CD4-positive, CD25-positive, alpha-beta regulatory T cell (primary cell): ENCODE measurements at regions not wholly inside any gene's neighbourhood (a gene's known extent, or its start where the extent isn't known, plus 50 kb on each side); places are given as distances from the start of the nearest gene placed in this dataset.

Experiments used
- ATAC-seq, 2 donors: fragments of 150-1000 bp; cut with Tn5 transposase; one replicate each; pipeline ENCODE4 v1.10.0; 2021; ENCODE audit warnings: low read depth in 2 of 2, moderate number of reproducible peaks in 2 of 2, moderate library complexity in 1 of 2
- DNase-seq, 3 donors: peaks; one replicate each; pipeline versions ENCODE4 v3.0.0 to v3.0.0-alpha.2; 2012 to 2022; ENCODE audit warnings: mixed read lengths in 1 of 3
- H3K27ac ChIP-seq: one replicate; pipeline ENCODE4 v1.7.0; 2013; ENCODE audit warnings: mild to moderate bottlenecking, low read length; ENCODE audit not compliant: insufficient read depth, poor library complexity, severe bottlenecking
- H3K27me3 ChIP-seq: one replicate; pipeline ENCODE4 v1.7.0; 2013; ENCODE audit warnings: low read length; ENCODE audit not compliant: control insufficient read depth, insufficient read depth
- H3K36me3 ChIP-seq: one replicate; pipeline ENCODE4 v1.7.0; 2013; ENCODE audit warnings: mild to moderate bottlenecking, low read length, moderate library complexity; ENCODE audit not compliant: control insufficient read depth, insufficient read depth
- H3K4me1 ChIP-seq: 2 replicates; pipeline ENCODE4 v1.7.0; 2013; ENCODE audit warnings: mild to moderate bottlenecking, low read length; ENCODE audit not compliant: insufficient read depth, control insufficient read depth, poor library complexity, severe bottlenecking
- H3K4me3 ChIP-seq: one replicate; pipeline ENCODE4 v1.7.0; 2013; ENCODE audit warnings: low read depth, mild to moderate bottlenecking, low read length, moderate library complexity
- H3K9me3 ChIP-seq, 2 experiments: 1 replicate in 1 of 2; 2 replicates in 1 of 2; pipeline ENCODE4 v1.7.0; 2013; ENCODE audit warnings: low read length in 2 of 2, mild to moderate bottlenecking in 1 of 2, moderate library complexity in 1 of 2; ENCODE audit not compliant: control insufficient read depth in 2 of 2
- H3K27ac Mint-ChIP-seq, 3 donors: one replicate each; pipeline ENCODE4 v1.8.0; 2020 to 2022; ENCODE audit warnings: mild to moderate bottlenecking in 3 of 3, mixed read lengths in 3 of 3, moderate library complexity in 2 of 3
- H3K27me3 Mint-ChIP-seq: one replicate; pipeline ENCODE4 v1.8.0; 2022; ENCODE audit warnings: mild to moderate bottlenecking, mixed read lengths
- H3K36me3 Mint-ChIP-seq: one replicate; pipeline ENCODE4 v1.8.0; 2020; ENCODE audit warnings: mixed read lengths
- H3K4me1 Mint-ChIP-seq, 4 donors: one replicate each; pipeline ENCODE4 v1.8.0; 2020 to 2022; ENCODE audit warnings: mixed read lengths in 4 of 4, mild to moderate bottlenecking in 1 of 4
- H3K4me3 Mint-ChIP-seq, 4 donors: one replicate each; pipeline ENCODE4 v1.8.0; 2020 to 2022; ENCODE audit warnings: mild to moderate bottlenecking in 4 of 4, mixed read lengths in 4 of 4, moderate library complexity in 3 of 4
- H3K9me3 Mint-ChIP-seq, 7 donors: one replicate each; pipeline ENCODE4 v1.8.0; 2020 to 2022; ENCODE audit warnings: mixed read lengths in 7 of 7, mild to moderate bottlenecking in 3 of 7, moderate library complexity in 2 of 7

- H3K36me3 Mint-ChIP-seq, result no peaks in the 10 kb centered on the region
- H3K27ac ChIP-seq, result no peak overlapping the region
- H3K27me3 Mint-ChIP-seq, result no peaks in the 10 kb centered on the region
- H3K9me3 ChIP-seq, result no peaks in the 10 kb centered on the region
- H3K27ac Mint-ChIP-seq, result no peak overlapping the region
- ATAC-seq (no peak), DNase-seq (no peak)
- no peaks in the 10 kb centered on the region for H3K4me1 ChIP-seq
- H3K9me3 Mint-ChIP-seq, result peaks cover 0 to 4% (median 1%) of the 10 kb centered on the region in 7 donors
- H3K4me3 ChIP-seq, result no peak overlapping the region
- no peak overlapping the region for H3K4me3 Mint-ChIP-seq
- H3K27me3 ChIP-seq, result no peaks in the 10 kb centered on the region
- H3K36me3 ChIP-seq, result no peaks in the 10 kb centered on the region
- no peaks in the 10 kb centered on the region for H3K4me1 Mint-ChIP-seq
Measured at GRCh38 chr21:28156590-28156989, 836.1 kb downstream of the LTN1 start.

GRCh38 chr21:28154121-28154520 lies 838.6 kb downstream of the LTN1 start:
- Histone ChIP-seq H3K4me3 (no peak overlapping the region), H3K4me1 (no peaks in the 10 kb centered on the region), H3K9me3 (no peaks in the 10 kb centered on the region), H3K36me3 (no peaks in the 10 kb centered on the region), H3K27me3 (no peaks in the 10 kb centered on the region), H3K27ac (no peak overlapping the region)
- Mint-ChIP-seq H3K36me3 (no peaks in the 10 kb centered on the region), H3K27ac (no peak overlapping the region), H3K4me3 (no peak overlapping the region), H3K4me1 (no peaks in the 10 kb centered on the region), H3K27me3 (no peaks in the 10 kb centered on the region), H3K9me3 (peaks cover 0 to 4% (median 1%) of the 10 kb centered on the region in 7 donors)
- DNase-seq (no peak), ATAC-seq (no peak)

DNA sequence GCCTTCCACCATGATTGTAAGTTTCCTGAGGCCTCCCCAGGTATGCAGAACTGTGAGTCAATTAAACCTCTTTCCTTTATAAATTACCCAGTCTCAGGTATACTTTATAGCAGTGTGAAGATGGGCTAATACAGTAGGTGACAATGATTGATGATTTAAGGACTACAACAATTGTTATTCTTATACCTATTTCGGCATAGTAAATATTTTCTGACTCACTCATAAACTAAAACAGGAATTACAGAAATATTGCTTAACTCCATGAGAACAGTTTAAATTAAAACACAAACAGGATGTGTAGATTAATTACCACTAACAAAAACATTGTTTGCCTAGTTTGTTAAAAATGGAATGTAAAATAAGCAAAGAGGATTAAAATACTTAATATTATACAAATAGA lies 839.9 kb downstream of the LTN1 start:
- Mint-ChIP-seq H3K27ac (no peak overlapping the region), H3K36me3 (no peaks in the 10 kb centered on the region), H3K4me1 (no peaks in the 10 kb centered on the region), H3K4me3 (no peak overlapping the region), H3K9me3 (no peaks in the 10 kb centered on the region), H3K27me3 (no peaks in the 10 kb centered on the region)
- H3K27me3 ChIP-seq, result no peaks in the 10 kb centered on the region
- no peaks in the 10 kb centered on the region for H3K36me3 ChIP-seq
- no peak for ATAC-seq
- DNase-seq, result no peak
- no peak overlapping the region for H3K4me3 ChIP-seq
- no peaks in the 10 kb centered on the region for H3K4me1 ChIP-seq
- H3K9me3 ChIP-seq, result no peaks in the 10 kb centered on the region
- no peak overlapping the region for H3K27ac ChIP-seq

DNA sequence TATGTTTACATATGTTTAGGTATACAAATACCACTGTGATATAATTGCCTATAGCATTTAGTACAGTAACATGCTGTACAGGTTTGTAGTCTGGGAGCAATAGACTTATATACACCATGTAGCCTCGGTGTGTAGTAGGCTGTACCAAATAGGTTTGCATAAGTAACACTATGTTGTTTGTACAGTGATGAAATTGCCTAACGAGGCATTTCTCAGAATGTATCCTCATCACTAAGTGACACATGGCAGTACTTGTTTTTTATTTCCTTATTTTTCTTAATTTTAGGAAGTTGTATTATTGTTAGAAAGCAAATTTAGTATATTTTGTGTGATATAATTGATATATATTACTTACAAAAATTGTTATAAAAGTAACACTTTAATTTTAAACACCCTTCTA lies 840.9 kb downstream of the LTN1 start:
- H3K36me3 Mint-ChIP-seq, result no peaks in the 10 kb centered on the region
- no peaks in the 10 kb centered on the region for H3K27me3 ChIP-seq
- H3K4me3 Mint-ChIP-seq, result no peak overlapping the region
- H3K36me3 ChIP-seq, result no peaks in the 10 kb centered on the region
- no peak overlapping the region for H3K4me3 ChIP-seq
- no peaks in the 10 kb centered on the region for H3K4me1 ChIP-seq
- H3K4me1 Mint-ChIP-seq, result no peaks in the 10 kb centered on the region
- no peak overlapping the region for H3K27ac ChIP-seq
- no peaks in the 10 kb centered on the region for H3K9me3 ChIP-seq
- no peaks in the 10 kb centered on the region for H3K27me3 Mint-ChIP-seq
- ATAC-seq (no peak), DNase-seq (no peak)
- H3K27ac Mint-ChIP-seq, result no peak overlapping the region
- no peaks in the 10 kb centered on the region for H3K9me3 Mint-ChIP-seq

- no peaks in the 10 kb centered on the region for H3K4me1 ChIP-seq
- H3K9me3 ChIP-seq, result no peaks in the 10 kb centered on the region
- no peak for DNase-seq
- H3K4me1 Mint-ChIP-seq, result no peaks in the 10 kb centered on the region
- no peaks in the 10 kb centered on the region for H3K9me3 Mint-ChIP-seq
- no peaks in the 10 kb centered on the region for H3K27me3 ChIP-seq
- H3K27me3 Mint-ChIP-seq, result no peaks in the 10 kb centered on the region
- H3K4me3 ChIP-seq, result no peak overlapping the region
- H3K4me3 Mint-ChIP-seq, result no peak overlapping the region
- H3K27ac Mint-ChIP-seq, result no peak overlapping the region
- H3K36me3 Mint-ChIP-seq, result no peaks in the 10 kb centered on the region
- ATAC-seq, result no peak
- H3K27ac ChIP-seq, result no peak overlapping the region
- no peaks in the 10 kb centered on the region for H3K36me3 ChIP-seq
Measured at GRCh38 chr21:28150778-28151177, 841.9 kb downstream of the LTN1 start.

DNA sequence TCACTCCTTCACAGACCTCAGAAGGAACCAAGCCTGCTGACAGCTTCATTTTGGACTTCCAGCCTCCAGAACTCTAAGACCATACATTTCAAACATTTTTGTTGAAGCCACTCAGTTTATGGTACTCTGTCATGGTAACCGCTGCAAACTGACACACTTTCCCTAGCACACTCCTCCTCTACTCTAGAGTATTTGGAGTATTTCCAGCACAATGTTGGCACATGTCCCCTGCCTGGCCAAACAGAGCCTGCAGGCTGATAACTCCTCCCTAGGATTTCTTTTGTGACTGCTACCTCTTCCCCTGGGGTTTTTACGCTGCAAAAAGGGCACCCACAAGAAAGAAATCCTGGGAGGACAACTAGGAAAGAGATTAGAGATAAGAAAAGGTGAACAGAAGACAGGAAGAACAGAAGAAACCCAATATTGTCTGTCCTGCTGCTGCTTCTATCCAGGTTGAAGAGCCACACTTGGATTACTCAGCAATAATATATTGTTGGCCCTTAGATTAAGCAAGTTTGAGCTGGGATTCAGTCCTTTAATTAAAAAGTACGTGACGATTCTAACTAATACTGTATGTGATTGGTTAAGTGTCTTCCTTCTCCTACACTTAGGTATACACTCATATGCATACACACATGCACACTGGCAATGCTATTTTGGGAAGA lies 844.1 kb downstream of the LTN1 start:
- no peaks in the 10 kb centered on the region for H3K36me3 ChIP-seq
- no peaks in the 10 kb centered on the region for H3K4me1 ChIP-seq
- no peaks in the 10 kb centered on the region for H3K36me3 Mint-ChIP-seq
- H3K4me3 ChIP-seq, result no peak overlapping the region
- no peak overlapping the region for H3K27ac Mint-ChIP-seq
- no peaks in the 10 kb centered on the region for H3K4me1 Mint-ChIP-seq
- peaks cover 0 to 2% (median 0%) of the 10 kb centered on the region in 7 donors for H3K9me3 Mint-ChIP-seq
- no peak for DNase-seq
- no peak for ATAC-seq
- H3K27ac ChIP-seq, result no peak overlapping the region
- no peaks in the 10 kb centered on the region for H3K27me3 Mint-ChIP-seq
- no peaks in the 10 kb centered on the region for H3K9me3 ChIP-seq
- no peak overlapping the region for H3K4me3 Mint-ChIP-seq
- no peaks in the 10 kb centered on the region for H3K27me3 ChIP-seq

GRCh38 chr21:28144653-28145052 lies 848.0 kb downstream of the LTN1 start:
- Mint-ChIP-seq H3K27me3 (no peaks in the 10 kb centered on the region), H3K27ac (no peak overlapping the region), H3K4me1 (no peaks in the 10 kb centered on the region), H3K36me3 (no peaks in the 10 kb centered on the region), H3K4me3 (no peak overlapping the region), H3K9me3 (peaks cover 0 to 3% (median 0%) of the 10 kb centered on the region in 7 donors)
- Histone ChIP-seq H3K4me3 (no peak overlapping the region), H3K4me1 (no peaks in the 10 kb centered on the region), H3K27me3 (no peaks in the 10 kb centered on the region), H3K27ac (no peak overlapping the region), H3K36me3 (no peaks in the 10 kb centered on the region), H3K9me3 (no peaks in the 10 kb centered on the region)
- DNase-seq (no peak), ATAC-seq (no peak)

DNA sequence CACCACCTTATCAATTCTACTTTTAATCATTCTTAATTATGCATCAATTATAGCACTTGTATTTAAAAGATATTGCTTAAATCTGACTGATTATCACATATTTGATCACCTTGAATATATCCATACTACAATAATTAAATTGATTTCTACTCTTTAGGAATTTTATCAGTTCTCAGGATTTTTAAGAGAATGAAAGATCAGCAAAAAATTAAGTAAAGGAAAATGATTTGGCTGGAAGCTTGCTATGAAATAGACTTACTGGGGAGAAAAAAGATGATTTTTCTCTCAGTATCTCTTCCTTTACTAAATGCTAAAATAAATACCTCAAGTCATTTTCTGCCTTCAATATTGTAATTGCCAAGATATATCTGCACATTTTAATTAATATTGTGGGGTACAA lies 848.6 kb downstream of the LTN1 start:
- Mint-ChIP-seq H3K9me3 (peaks cover 0 to 3% (median 0%) of the 10 kb centered on the region in 7 donors), H3K27me3 (no peaks in the 10 kb centered on the region), H3K27ac (no peak overlapping the region), H3K4me1 (no peaks in the 10 kb centered on the region), H3K36me3 (no peaks in the 10 kb centered on the region), H3K4me3 (no peak overlapping the region)
- DNase-seq (no peak), ATAC-seq (no peak)
- Histone ChIP-seq H3K9me3 (no peaks in the 10 kb centered on the region), H3K36me3 (no peaks in the 10 kb centered on the region), H3K27me3 (no peaks in the 10 kb centered on the region), H3K27ac (no peak overlapping the region), H3K4me3 (no peak overlapping the region), H3K4me1 (no peaks in the 10 kb centered on the region)
